NCI-H128 (cell line): ENCODE measurements at regions not wholly inside any gene's neighbourhood (a gene's known extent, or its start where the extent isn't known, plus 50 kb on each side); places are given as distances from the start of the nearest gene placed in this dataset.

Source experiments
- DNase-seq: peaks from one replicate; lab custom pipeline; 2025; ENCODE audit not compliant: unreplicated experiment; lab: John Stamatoyannopoulos, UW

GRCh38 chr11:45477588-45477987 is 187.8 kb downstream of the CHST1 start:
- no peak for DNase-seq

- DNase-seq, result no peak
Observed at GRCh38 chr11:45476126-45476525, 189.3 kb downstream of the CHST1 start.

- no peak for DNase-seq
Observed at GRCh38 chr11:45475173-45475572, 189.0 kb upstream of the SYT13 start.

GRCh38 chr11:45473341-45473895 is 187.3 kb upstream of the SYT13 start:
- DNase-seq, result no peak

GRCh38 chr11:45472716-45473317 is 186.7 kb upstream of the SYT13 start:
- no peak for DNase-seq

- DNase-seq, result no peak
Observed at GRCh38 chr11:45471266-45471665, 185.1 kb upstream of the SYT13 start.

GRCh38 chr11:45470794-45471167 is 184.6 kb upstream of the SYT13 start:
- no peak for DNase-seq

GRCh38 chr11:45470151-45470793 is 184.1 kb upstream of the SYT13 start:
- DNase-seq, result no peak

- DNase-seq, result no peak
Observed at GRCh38 chr11:45468267-45468856, 182.2 kb upstream of the SYT13 start.

GRCh38 chr11:45463541-45463940 is 177.4 kb upstream of the SYT13 start:
- DNase-seq, result no peak

GRCh38 chr11:45461514-45461913 is 175.4 kb upstream of the SYT13 start:
- DNase-seq, result no peak

- no peak for DNase-seq
Observed at GRCh38 chr11:45459491-45459890, 173.3 kb upstream of the SYT13 start.

- DNase-seq, result no peak
Observed at GRCh38 chr11:45458269-45458668, 172.1 kb upstream of the SYT13 start.

- DNase-seq, result no peak
Observed at GRCh38 chr11:45457649-45458048, 171.5 kb upstream of the SYT13 start.

GRCh38 chr11:45456686-45457085 is 170.5 kb upstream of the SYT13 start:
- no peak for DNase-seq

GRCh38 chr11:45455536-45455935 is 169.4 kb upstream of the SYT13 start:
- no peak for DNase-seq

GRCh38 chr11:45454917-45455401 is 168.8 kb upstream of the SYT13 start:
- DNase-seq, result no peak

- DNase-seq, result no peak
Observed at GRCh38 chr11:45453721-45454120, 167.6 kb upstream of the SYT13 start.

GRCh38 chr11:45451766-45452440 is 165.8 kb upstream of the SYT13 start:
- DNase-seq, result no peak

GRCh38 chr11:45450189-45450588 is 164.0 kb upstream of the SYT13 start:
- DNase-seq, result no peak

GRCh38 chr11:45449036-45449601 is 163.0 kb upstream of the SYT13 start:
- no peak for DNase-seq
